Left lung (tissue), 4 donors: ENCODE measurements at regions not wholly inside any gene's neighbourhood (a gene's known extent, or its start where the extent isn't known, plus 50 kb on each side); places are given as distances from the start of the nearest gene placed in this dataset.

Experiments
- ATAC-seq: fragments of 200-7000 bp; cut with Tn5 transposase; one replicate; pipeline ENCODE4 v1.9.1; 2020; ENCODE audit warnings: moderate library complexity
- DNase-seq, 4 donors: peaks; one replicate each; pipeline ENCODE4 v3.0.0-alpha.2; 2013 to 2020
- H3K27ac ChIP-seq, 2 donors: fragments of 200-600 bp; sonication (generic) in 1 of 2; one replicate each; pipeline versions ENCODE4 v1.5.0 to v1.8.0; 2020 to 2021
- H3K27me3 ChIP-seq, 2 donors: fragments of 200-600 bp; sonication (generic) in 1 of 2; one replicate each; pipeline versions ENCODE4 v1.5.0 to v1.8.0; 2020 to 2021
- H3K36me3 ChIP-seq, 2 donors: fragments of 200-600 bp; sonication (generic) in 1 of 2; one replicate each; pipeline versions ENCODE4 v1.5.0 to v1.8.0; 2020 to 2021
- H3K4me1 ChIP-seq, 2 donors: fragments of 200-600 bp; one replicate each; pipeline ENCODE4 v1.8.0; 2021
- H3K4me3 ChIP-seq, 2 donors: fragments of 200-600 bp; sonication (generic) in 1 of 2; one replicate each; pipeline versions ENCODE4 v1.5.0 to v1.8.0; 2020 to 2021; ENCODE audit warnings: mild to moderate bottlenecking in 1 of 2
- H3K9me3 ChIP-seq, 2 donors: fragments of 200-600 bp; sonication (generic) in 1 of 2; one replicate each; pipeline versions ENCODE4 v1.5.0 to v1.8.0; 2020 to 2021
- CTCF ChIP-seq, 2 donors: fragments of 200-600 bp; sonication (generic) in 1 of 2; IDR thresholded peaks; one replicate each; pipeline versions ENCODE4 v1.5.0 to v1.8.0; 2021; ENCODE audit warnings: antibody characterized with exemption in 2 of 2
- intact Hi-C, 2 donors: fragments of 100-400 bp; cut with DNase I; formaldehyde crosslinking; loops; one replicate each; pipeline versions ENCODE4 v1.11.2 to v1.14.2; 2022
- donor health status: DM: no; HTN: yes; CAD: no.
- donor health status: DM: no; HTN: no; CAD: no.

GRCh38 chr9:86802900-86803673 is 144.2 kb downstream of the GAS1 start:
- H3K4me3 ChIP-seq, result no peak overlapping the region
- ATAC-seq, result no peak
- no peak for DNase-seq
- no peaks in the 10 kb centered on the region for H3K36me3 ChIP-seq
- no peak overlapping the region for H3K27ac ChIP-seq
- H3K27me3 ChIP-seq, result peaks cover 11 to 49% of the 10 kb centered on the region in 2 donors
- intact Hi-C loops, result no loop called here
- TF ChIP-seq CTCF (IDR thresholded peaks at IDR 0.05), result no peak
- H3K4me1 ChIP-seq, result no peaks in the 10 kb centered on the region
- no peaks in the 10 kb centered on the region for H3K9me3 ChIP-seq

- H3K4me3 ChIP-seq, result no peak overlapping the region
- no peaks in the 10 kb centered on the region for H3K36me3 ChIP-seq
- intact Hi-C loops, result no loop called here
- peak in 1 of 4 donors; percentile 36 for DNase-seq
- H3K27me3 ChIP-seq, result peaks cover 19 to 61% of the 10 kb centered on the region in 2 donors
- no peak for TF ChIP-seq CTCF (IDR thresholded peaks at IDR 0.05)
- H3K4me1 ChIP-seq, result no peaks in the 10 kb centered on the region
- ATAC-seq, result no peak
- no peaks in the 10 kb centered on the region for H3K9me3 ChIP-seq
- no peak overlapping the region for H3K27ac ChIP-seq
Observed at GRCh38 chr9:86801246-86801645, 146.1 kb downstream of the GAS1 start.

- DNase-seq, result no peak
- intact Hi-C loops, result no loop called here
- no peak for ATAC-seq
- no peaks in the 10 kb centered on the region for H3K4me1 ChIP-seq
- H3K9me3 ChIP-seq, result no peaks in the 10 kb centered on the region
- peaks cover 19 to 60% of the 10 kb centered on the region in 2 donors for H3K27me3 ChIP-seq
- no peak overlapping the region for H3K4me3 ChIP-seq
- H3K27ac ChIP-seq, result no peak overlapping the region
- no peak for TF ChIP-seq CTCF (IDR thresholded peaks at IDR 0.05)
- no peaks in the 10 kb centered on the region for H3K36me3 ChIP-seq
Observed at GRCh38 chr9:86800681-86801080, 146.6 kb downstream of the GAS1 start.

DNA sequence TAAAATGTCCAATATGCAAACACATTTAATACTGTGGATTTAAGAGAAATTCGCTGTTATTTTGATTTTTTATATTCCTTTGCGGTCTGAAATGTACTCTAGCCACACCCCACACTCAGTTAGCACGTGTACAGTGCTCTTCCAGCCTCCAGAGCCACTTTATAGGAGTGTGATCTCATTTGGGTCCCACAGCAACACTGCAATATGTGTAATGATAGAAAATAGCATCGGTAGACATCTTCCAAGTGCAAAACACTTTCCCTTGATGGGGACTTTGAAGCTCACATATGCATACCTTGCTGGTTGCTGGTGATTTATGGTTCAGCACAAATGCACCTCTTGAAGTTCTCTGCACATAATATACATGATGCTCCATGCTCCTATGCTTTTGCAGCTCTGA is 148.3 kb downstream of the GAS1 start:
- TF ChIP-seq CTCF (IDR thresholded peaks at IDR 0.05), result no peak
- Histone ChIP-seq H3K27me3 (peaks cover 19 to 52% of the 10 kb centered on the region in 2 donors), H3K4me3 (no peak overlapping the region), H3K27ac (no peak overlapping the region), H3K36me3 (no peaks in the 10 kb centered on the region), H3K9me3 (no peaks in the 10 kb centered on the region), H3K4me1 (peaks cover 0 to 1% of the 10 kb centered on the region in 2 donors)
- no peak for ATAC-seq
- DNase-seq, result no peak
- intact Hi-C loops, result no loop called here

GRCh38 chr9:86796666-86797065 is 150.6 kb downstream of the GAS1 start:
- ATAC-seq (no peak), DNase-seq (no peak)
- Histone ChIP-seq H3K27ac (peak overlapping the region in 1 of 2 donors; percentile 4), H3K27me3 (peaks cover 14 to 70% of the 10 kb centered on the region in 2 donors), H3K4me1 (peaks cover 0 to 5% of the 10 kb centered on the region in 2 donors), H3K9me3 (no peaks in the 10 kb centered on the region), H3K36me3 (no peaks in the 10 kb centered on the region), H3K4me3 (no peak overlapping the region)
- TF ChIP-seq CTCF (IDR thresholded peaks at IDR 0.05), result no peak
- intact Hi-C loops, result no loop called here
